ENCODE measurements at regions not wholly inside any gene's neighbourhood (a gene's known extent, or its start where the extent isn't known, plus 50 kb on each side); places are given as distances from the start of the nearest gene placed in this dataset.

- no peak for DNase-seq
Measured at GRCh38 chr9:91024841-91025240, 223.2 kb downstream of the SYK start.

DNA sequence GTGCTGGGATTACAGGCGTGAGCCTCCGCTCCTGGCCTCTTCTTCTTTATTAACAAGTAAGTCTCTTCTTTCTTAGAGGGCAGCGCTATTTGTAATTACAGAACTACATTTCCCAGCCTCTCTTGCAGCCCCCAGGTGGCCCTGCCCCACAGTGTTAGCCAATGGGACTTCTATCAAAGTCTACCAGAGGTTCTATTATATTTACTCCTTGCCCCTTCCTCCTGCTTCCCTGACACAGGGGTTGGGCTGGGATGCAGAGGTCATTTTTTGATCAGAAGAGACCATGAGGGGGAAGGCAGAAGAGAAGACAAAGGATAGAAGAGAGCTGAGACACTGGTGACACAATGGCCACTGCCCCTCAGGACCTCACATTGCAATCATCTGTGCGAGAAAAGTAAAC is 224.2 kb downstream of the SYK start:
- DNase-seq: no peak

DNA sequence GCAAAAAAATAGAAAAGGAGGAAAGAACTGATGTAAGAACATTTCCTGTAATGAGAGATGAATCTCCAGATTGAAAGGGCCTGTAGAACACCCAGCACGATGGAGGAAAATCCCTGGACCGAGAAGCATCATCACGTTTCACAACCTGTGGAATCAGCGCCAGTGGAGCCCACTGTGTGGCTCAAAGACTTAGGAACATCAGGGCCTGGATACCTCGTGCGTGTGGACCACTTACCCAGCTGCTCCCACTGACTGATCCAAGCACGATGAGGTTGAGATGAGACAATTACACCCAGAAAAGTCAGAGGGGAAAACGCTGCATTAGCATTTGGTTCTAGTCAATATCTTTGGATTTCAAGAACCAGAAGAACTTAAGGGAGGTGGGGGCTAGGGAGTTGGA is 224.6 kb downstream of the SYK start:
- DNase-seq: no peak

DNA sequence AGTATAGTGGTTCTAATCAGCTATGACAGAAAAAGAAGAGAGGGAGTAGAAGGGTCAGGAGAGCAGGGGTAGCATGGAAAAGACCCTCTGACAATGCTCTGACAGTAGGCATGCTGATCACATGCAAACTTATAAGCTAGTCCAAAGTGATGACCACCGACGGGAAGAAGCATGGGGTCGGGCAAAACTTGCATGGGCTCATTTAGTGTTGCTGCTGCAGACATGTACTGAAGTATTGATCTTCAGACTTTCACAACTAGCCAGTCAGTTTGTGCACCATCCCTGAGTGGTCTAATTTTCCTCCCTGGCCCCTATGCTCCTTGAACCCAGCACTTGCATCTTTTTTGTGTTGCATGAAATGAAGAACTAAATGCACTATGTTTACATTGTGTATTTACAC is 225.4 kb downstream of the SYK start:
- no peak for DNase-seq

GRCh38 chr9:91028166-91028827 is 226.7 kb downstream of the SYK start:
- DNase-seq: no peak

GRCh38 chr9:91029650-91030361 is 228.2 kb downstream of the SYK start:
- DNase-seq: no peak

- no peak for DNase-seq
Measured at GRCh38 chr9:91032121-91032531, 230.5 kb downstream of the SYK start.

GRCh38 chr9:91033270-91033669 is 231.7 kb downstream of the SYK start:
- DNase-seq: no peak

- DNase-seq: peak; percentile 84
Measured at GRCh38 chr9:91033797-91034196, 232.2 kb downstream of the SYK start.

DNA sequence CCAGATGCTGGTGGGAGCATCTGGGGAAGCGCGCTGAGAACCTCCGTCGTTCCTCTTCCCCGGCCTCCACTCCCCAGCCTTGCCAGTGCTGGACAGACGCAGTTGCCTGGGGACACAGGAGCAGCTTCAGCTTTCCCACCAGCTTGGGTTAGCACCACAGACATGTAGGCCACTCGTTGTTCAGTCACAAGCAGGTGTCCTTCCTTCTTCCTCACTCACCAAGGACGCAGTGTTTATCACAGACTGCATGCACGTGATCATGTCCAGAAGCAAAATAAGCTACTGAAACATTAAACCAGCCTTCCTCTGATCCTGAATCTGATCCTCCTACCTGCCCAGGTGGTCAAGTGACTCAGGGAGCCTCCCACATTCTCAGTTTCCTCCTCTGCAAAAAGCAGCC is 232.9 kb downstream of the SYK start:
- DNase-seq: peak in 1 of 2 donors; percentile 13

GRCh38 chr9:91034976-91035824 is 233.6 kb downstream of the SYK start:
- no peak for DNase-seq

DNA sequence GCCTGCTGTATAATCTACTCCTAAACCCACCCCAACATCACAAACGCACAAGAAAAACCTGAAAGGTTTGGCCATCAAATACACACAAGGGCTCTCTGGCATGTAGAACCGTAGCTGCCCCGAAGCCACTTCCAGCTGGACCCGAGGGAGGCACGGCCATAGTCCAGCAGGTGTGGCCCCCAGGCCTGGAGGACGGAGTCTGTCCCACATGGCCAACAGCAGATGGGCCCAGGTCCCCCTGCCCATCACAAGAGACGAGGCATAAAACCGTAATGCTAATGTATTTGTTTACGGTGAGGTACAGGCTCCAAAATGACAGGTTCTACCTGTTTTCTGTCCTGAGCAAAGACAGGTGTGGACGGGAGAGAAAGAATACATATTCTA is 234.2 kb downstream of the SYK start:
- no peak for DNase-seq

DNA sequence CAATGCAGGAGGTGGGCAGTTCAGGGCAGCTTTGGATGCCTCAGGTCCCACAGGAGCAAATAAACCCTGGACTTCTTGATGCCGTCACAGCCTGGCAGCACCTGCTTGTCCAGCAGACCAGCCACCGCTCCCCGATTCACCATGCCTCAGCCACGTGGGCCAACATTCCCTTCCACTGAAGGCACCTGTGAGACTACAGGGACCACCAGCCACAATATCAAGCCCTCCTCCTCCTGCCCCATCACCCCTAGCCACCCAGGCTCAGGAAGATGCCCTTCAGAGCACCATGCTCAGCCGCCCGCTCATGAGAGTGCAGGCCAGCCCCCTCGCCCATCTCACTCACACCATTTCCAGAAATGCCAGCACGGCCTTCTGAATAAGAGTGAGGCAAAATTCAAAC is 234.7 kb downstream of the SYK start:
- DNase-seq: no peak

- DNase-seq: peak; percentile 71 to 74
Measured at GRCh38 chr9:91036826-91037510, 235.3 kb downstream of the SYK start.

- peak in 1 of 2 donors; percentile 19 for DNase-seq
Measured at GRCh38 chr9:91037511-91038482, 236.2 kb downstream of the SYK start.

DNA sequence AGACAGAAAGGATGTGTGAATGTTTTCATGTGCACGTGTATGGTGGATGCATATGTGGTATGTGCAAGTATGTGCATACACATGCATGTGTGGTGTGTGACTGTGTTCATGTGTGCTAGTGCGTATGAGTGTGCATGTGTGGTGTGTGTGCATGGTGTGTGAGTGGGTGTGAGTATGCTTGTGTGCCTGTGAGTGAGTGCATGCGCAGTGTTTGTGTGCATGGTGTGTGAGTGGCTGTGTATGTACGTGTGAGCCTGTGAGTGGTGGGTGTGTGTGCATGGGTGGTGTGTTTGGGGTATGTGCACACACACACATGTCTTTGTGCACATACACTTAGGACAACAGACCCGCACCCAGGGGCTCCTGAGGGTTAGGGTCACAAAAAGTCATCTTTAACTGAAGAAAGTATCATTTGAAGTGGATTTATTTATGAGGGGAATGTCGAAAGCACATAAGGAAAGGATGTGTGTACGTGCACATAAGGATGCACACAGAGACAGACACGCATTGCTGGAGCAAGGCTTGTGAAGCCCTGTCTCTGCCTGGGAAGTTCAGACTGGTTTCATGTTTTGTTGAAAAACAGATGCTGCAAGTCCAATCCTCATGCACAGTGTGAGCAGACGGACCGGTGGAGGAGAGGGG is 237.0 kb downstream of the SYK start:
- peak in 1 of 2 donors; percentile 16 for DNase-seq

- DNase-seq: no peak
Measured at GRCh38 chr9:91039125-91039834, 237.7 kb downstream of the SYK start.

DNA sequence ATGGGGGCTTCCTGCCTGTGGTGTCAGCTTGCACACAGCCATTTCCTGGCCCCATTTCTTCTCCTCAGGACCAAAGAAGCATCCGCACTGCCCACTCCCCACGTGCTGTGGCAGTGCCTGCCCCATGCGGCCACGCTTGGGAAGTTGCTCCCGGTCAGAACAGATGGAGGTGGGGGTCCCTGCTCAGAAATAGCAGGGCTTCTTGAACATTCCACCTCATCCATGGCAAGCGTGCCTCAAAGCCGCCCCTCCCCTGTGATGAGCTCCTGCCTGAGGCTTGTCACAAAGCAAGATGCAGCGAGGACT is 238.2 kb downstream of the SYK start:
- DNase-seq: no peak

GRCh38 chr9:91040371-91041215 is 239.0 kb downstream of the SYK start:
- peak in 1 of 2 donors; percentile 39 for DNase-seq

- DNase-seq: no peak
Measured at GRCh38 chr9:91042024-91042423, 240.4 kb downstream of the SYK start.
